HG03175 (cell line): ENCODE measurements at regions not wholly inside any gene's neighbourhood (a gene's known extent, or its start where the extent isn't known, plus 50 kb on each side); places are given as distances from the start of the nearest gene placed in this dataset.
"Not testable (repeated sequence)": the region's sequence is repeated elsewhere in the genome, so short reads cannot be mapped to it uniquely, and the experiment has no call there.

ENCODE experiments used
- ATAC-seq: cut with Tn5 transposase; IDR thresholded peaks from one replicate; pipeline ENCODE4 v1.9.1; 2021; ENCODE audit warnings: mild to moderate bottlenecking, moderate library complexity; ENCODE audit not compliant: unreplicated experiment

DNA sequence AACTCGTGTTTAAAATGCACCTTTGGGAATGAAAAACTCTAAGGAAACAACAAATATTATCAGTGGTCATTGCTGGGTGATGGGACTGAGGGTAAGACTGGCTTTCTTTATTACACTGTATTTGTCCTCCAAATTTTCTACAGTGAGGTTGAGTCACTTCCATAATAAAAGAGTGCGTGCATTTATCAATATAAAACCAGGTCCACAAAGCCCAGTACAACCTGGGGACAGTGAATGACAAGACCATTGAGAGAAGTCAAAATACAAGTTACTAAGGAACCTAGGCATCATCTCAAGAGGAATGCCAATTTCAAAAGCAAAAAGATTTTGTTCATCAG lies 76.4 kb downstream of the MAGED4 start:
- ATAC-seq = no peak

DNA sequence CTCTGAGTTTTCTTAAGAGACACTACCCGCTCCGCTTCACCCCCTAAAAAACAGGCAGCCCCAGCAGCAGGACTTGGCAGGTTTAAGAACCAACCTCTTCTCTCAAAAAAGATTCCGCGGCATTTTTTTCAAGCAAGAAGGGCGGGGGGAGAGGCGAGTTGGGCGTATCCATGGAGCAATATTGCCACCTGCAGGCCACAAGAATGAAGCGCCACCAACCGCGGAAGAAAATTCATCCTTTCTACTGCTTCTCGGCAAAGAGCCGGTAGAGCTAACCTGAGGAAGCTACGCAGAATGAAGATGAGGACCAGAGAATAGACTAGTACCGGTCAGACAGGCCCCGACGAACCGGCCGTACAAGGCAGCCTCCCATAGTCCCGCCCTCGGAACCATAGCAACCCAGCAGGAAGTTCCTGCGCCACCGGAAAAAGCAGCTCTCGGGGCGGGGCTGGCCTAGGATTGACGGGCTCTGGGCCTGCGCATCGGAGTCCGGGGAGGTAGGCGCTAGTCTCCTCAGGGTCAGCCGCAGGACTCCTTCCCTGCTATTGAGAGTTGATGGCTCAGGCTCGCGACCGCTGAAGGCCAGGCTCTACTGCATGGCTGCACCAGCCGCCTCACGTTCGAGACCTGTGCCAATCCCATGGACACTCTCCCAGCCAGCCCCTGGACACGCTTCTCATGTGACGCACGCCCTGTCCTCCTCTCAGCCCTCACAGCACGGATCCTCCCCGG lies 76.9 kb downstream of the MAGED4 start:
- peak; percentile 99 for ATAC-seq

DNA sequence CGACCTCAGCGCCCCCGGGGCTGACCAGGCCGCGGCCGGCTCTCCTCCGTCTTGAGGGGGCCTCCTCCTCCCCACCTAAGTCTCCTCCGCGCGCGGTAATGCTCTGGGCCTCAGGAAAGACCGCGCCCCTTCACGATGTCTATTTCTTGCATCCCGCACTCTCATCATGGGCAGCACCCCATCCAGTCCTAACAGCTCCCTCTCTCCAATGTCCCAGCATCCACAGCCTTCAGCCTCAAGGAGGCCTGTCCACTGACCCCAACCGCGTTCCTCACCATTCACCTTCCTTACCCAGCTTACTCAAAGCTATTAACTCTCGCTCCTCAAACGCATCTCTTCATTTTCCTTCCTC lies 77.5 kb downstream of the MAGED4 start:
- peak; percentile 15 for ATAC-seq

DNA sequence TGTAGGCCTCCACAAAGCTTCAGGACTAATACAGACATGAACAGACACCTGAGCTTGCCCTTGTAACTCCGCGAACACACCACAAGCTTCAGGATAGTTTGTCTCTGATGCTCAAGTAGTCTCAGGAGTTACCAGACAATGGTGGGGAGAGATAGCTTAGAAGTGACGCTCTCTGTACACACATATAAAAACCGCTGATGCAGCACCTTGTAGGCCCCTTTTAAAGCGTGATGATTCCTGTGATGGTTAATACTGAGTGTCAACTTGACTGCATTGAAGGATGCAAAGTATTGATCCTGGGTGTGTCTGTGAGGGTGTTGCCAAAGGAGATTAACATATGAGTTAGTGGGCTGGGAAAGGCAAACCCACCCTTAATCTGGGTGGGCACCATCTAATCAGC lies 78.7 kb downstream of the MAGED4 start:
- no peak for ATAC-seq

DNA sequence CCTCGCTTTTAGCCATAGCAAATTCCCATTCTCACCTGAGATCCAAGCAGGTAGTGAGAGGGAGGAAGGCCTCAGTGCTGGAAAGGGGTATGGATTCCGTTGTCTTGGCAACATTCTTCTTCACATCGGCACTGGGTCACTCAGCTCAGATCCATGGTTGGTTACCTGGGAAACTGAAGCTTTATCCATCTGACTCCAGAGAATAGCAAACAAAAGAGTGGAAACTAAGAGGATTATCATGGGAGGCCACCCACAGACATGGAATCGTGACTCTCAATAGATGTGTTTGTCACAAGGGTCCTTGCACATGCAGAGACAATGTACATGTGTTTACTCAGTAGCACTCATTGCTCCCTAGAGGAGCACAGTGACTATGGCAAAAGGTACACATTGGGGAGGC lies 81.0 kb downstream of the MAGED4 start:
- ATAC-seq = no peak

DNA sequence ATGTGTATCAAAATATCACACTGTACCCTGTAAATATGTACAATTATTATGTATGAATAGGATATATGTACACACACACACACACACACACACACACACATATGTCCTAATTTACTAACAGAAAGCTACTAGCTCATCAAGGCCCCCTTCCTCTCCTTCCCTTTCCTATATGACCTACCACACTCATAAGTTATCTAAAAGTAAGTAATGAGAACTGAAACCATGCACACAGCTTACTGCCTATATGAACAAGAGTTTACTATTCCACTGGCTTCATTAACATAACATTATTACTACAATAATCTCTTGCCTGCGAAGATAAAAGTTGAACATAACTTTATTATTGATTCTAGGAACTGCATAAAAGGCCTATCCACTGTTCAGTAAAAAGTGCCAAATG lies 83.8 kb downstream of the MAGED4 start:
- not testable (repeated sequence) for ATAC-seq

DNA sequence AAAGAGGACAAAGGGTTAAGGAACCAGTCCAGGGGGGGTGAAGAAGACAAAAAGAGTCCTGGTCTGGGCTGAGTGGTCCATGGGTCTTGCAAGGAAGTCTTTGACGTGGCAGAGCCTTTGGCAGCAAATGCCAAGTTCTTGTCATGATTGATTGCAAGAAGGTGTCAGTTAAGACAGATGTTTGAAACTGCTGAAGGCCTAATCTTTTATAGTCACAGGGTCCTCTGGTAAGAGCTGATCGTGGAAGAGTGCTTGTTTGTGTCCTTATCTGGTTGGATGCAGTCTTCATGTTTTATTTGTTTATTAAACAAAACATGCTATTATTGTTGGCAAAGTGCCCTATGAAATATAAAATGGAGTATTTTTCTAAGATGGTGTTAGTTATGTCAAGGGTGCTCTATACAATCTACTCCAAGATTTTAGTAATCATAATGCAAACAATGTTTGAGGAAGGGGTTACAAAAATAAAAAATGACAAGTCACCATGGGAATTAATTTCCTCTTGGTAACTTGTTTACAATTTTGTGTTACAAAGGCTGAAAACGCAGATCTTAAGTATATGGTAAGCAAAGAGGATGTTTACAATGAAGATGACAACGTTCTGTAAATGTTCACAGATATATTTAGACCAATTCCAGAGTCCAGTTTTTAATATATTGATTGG lies 85.9 kb downstream of the MAGED4 start:
- ATAC-seq = no peak

DNA sequence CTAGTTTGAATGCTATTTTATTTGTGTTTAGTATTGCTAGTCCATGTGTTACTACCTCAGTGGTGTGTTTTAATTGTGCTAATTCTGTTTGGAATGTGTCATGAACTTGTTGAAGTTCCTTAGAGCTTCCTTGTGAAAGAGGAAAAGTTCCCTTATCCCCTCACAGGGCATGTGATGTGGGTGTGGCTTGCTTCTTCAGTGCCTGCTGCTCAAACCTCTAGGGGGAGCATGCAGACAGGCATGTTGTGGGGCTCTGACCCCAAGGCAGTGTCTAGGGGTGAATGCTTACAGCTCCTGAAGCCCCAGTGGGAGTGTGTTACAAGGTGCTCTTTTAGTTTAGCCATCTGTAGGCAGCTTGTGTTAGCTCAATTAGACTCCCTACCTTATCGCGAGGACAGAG lies 86.5 kb downstream of the MAGED4 start:
- ATAC-seq = no peak

DNA sequence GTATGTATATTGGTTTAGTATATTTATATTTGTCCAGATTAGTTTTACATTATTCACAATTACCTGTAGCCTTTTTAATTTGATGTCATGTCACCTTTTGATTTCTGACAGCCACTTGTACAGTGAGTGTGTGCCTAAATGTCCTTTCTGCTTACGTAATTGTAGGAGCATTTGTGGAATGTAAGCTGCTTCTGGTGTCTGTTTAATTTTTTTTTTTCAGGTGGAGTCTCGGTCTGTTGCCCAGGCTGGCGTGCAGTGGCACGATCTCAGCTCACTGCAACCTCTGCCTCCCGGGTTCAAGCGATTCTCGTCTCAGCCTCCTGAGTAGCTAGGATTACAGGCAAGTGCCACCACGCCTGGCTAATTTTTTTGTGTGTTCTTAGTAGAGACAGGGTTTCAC lies 91.2 kb upstream of the XAGE2 start:
- no peak for ATAC-seq

DNA sequence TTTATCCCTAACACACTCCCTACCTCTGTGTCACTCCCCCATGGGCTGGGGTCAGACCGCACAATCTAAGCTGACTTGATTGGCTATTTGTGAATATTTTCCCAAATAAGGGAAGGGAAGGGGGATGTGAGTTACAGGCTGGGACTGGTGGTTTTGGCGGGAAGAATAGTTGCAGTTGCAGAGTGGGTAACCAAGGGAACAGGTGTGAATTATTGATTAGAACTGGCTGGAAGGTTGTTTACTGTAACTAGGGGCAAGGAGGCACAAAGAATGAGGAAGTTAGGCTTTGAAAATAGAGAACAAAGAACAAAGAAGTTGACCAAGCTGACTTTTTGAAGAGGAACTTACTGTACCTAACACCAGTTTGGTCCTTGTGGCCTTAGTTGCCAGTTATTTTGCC lies 88.0 kb upstream of the XAGE2 start:
- ATAC-seq = peak; percentile 38

DNA sequence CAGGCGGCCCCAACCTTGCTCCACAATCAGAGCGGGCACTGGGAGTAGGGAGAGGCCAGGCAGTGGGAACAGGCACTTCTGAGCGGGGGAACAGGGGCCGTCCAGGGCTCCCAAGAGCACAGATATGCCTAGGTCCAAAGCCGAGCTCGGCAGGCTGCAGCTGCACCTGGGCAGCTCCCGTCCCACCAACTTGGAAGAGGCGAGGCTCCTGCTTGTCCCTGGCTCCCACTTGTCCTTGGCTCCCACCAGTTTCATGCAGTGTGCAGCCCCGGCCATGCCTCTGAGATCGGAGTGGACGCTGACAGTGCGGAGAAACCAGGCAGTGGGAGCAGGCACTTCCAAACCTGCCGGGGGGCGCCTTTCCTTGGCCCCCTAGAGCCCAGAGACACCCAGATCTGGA lies 84.0 kb upstream of the XAGE2 start:
- ATAC-seq = no peak

DNA sequence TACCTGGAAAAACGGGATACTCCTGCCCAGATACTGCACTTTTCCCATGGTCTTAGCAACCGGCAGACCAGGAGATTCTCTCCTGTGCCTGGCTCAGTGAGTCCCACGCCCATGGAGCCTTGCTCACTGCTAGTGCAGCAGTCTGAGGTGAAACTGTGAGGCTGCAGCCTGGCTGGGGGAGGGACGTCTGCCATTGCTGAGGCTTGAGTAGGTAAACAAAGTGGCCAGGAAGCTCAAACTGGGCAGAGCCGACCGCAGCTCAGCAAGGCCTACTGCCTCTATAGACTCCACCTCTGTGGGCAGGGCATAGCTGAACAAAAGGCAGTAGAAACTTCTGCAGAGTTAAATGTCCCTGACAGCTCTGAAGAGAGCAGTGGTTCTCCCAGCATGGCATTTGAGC lies 69.9 kb upstream of the XAGE2 start:
- not testable (repeated sequence) for ATAC-seq

DNA sequence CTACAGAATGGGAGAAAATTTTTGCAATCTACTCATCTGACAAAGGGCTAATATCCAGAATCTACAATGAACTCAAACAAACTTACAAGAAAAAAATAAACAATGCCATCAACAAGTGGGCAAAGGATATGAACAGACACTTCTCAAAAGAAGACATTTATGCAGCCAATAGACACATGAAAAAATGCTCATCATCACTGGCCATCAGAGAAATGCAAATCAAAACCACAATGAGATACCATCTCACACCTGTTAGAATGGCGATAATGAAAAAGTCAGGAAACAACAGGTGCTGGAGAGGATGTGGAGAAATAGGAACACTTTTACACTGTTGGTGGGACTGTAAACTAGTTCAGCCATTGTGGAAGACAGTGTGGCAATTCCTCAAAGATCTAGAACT lies 60.3 kb upstream of the XAGE2 start:
- not testable (repeated sequence) for ATAC-seq
